A549 (cell line): ENCODE measurements at regions not wholly inside any gene's neighbourhood (a gene's known extent, or its start where the extent isn't known, plus 50 kb on each side); places are given as distances from the start of the nearest gene placed in this dataset.
A peak's percentile ranks its signal among the peaks of the same experiment; 100 is the strongest.

Experiments used
- ATAC-seq, 2 experiments: fragments of 200-7000 bp in 1 of 2; fragments of >200 bp in 1 of 2; cut with Nextera tagmentation in 1 of 2; cut with Tn5 transposase in 1 of 2; 3 replicates each; pipeline versions ENCODE4 v1.8.0 to v1.9.1; 2018 to 2020; ENCODE audit warnings: mild to moderate bottlenecking in 1 of 2, moderate library complexity in 1 of 2
- CTCF ChIA-PET: fragments of 300-600 bp; sonication (Branson Sonifier 250); formaldehyde crosslinking; extraction: SDS; loops from one replicate; lab custom pipeline; 2021; ENCODE audit warnings: antibody characterized with exemption, inconsistent platforms; lab: Yijun Ruan, JAX
- POLR2A ChIA-PET: fragments of 350-600 bp; formaldehyde crosslinking; extraction: SDS; loops from one replicate; lab custom pipeline; 2021; ENCODE audit warnings: antibody characterized with exemption, inconsistent platforms; lab: Yijun Ruan, JAX
- DNase-seq, 2 experiments: peaks; one replicate each; pipeline versions ENCODE4 v3.0.0 to v3.0.0-alpha.2; 2011 to 2016; ENCODE audit warnings: low read depth in 1 of 2, low spot score in 1 of 2
- FAIRE-seq: peaks from 2 replicates; lab custom pipeline; 2011; peaks lifted over from hg19 to GRCh38; lab: Jason Lieb, UNC
- H3K27ac ChIP-seq, 2 experiments: fragments of >200 bp; sonication (Bioruptor Twin); formaldehyde crosslinking; 3 replicates each; pipeline ENCODE4 v1.5.1; 2016 to 2017
- H3K4me1 ChIP-seq: fragments of >200 bp; sonication (Bioruptor Twin); formaldehyde crosslinking; 3 replicates; pipeline ENCODE4 v1.6.1; 2016
- H3K4me2 ChIP-seq: fragments of >200 bp; sonication (Bioruptor Twin); formaldehyde crosslinking; 3 replicates; pipeline ENCODE4 v1.6.1; 2016
- H3K4me3 ChIP-seq: fragments of >200 bp; sonication (Bioruptor Twin); formaldehyde crosslinking; 3 replicates; pipeline ENCODE4 v1.5.1; 2016
- H3K9me3 ChIP-seq: fragments of >200 bp; sonication (Bioruptor Twin); formaldehyde crosslinking; 3 replicates; pipeline ENCODE4 v1.6.1; 2016
- BHLHE40 ChIP-seq: IDR thresholded peaks from 2 replicates; pipeline ENCODE4 v1.6.1; 2012; ENCODE audit warnings: low read depth, low read length, inconsistent platforms
- CBX8 ChIP-seq: fragments of 200-600 bp; sonication (generic); IDR thresholded peaks from 2 replicates; pipeline ENCODE4 v1.6.1; 2016
- CHD2 ChIP-seq: fragments of 150-350 bp; IDR thresholded peaks from 2 replicates; pipeline ENCODE4 v1.6.1; 2014; ENCODE audit warnings: low read length; ENCODE audit not compliant: partially characterized antibody
- FOSL2 ChIP-seq, 2 experiments: fragments of 450-650 bp in 1 of 2; fragments of >200 bp in 1 of 2; sonication (Bioruptor Twin) in 1 of 2; formaldehyde crosslinking; IDR thresholded peaks; 2 replicates each; pipeline versions ENCODE4 v1.5.0 to v1.6.1; 2016 to 2020; ENCODE audit warnings: mild to moderate bottlenecking in 1 of 2, moderate library complexity in 1 of 2
- FOXS1 ChIP-seq: fragments of 250-450 bp; sonication (Bioruptor Pico); IDR thresholded peaks from 2 replicates; pipeline ENCODE4 v1.5.0; 2020; ENCODE audit warnings: mild to moderate bottlenecking, moderate library complexity
- HDAC2 ChIP-seq: fragments of 200-600 bp; sonication (generic); IDR thresholded peaks from 2 replicates; pipeline ENCODE4 v1.6.1; 2016
- HEYL ChIP-seq: fragments of 250-450 bp; sonication (Bioruptor Pico); IDR thresholded peaks from 2 replicates; pipeline ENCODE4 v1.8.0; 2021; ENCODE audit warnings: mild to moderate bottlenecking, moderate library complexity
- HOXB13 ChIP-seq: fragments of 250-450 bp; sonication (Bioruptor Pico); IDR thresholded peaks from 2 replicates; pipeline ENCODE4 v1.5.0; 2020; ENCODE audit warnings: low read depth, mild to moderate bottlenecking, moderate library complexity
- JUN ChIP-seq, 2 experiments: fragments of >200 bp; sonication (Bioruptor Twin); formaldehyde crosslinking; IDR thresholded peaks; 2 replicates in 1 of 2; 3 replicates in 1 of 2; pipeline ENCODE4 v1.6.1; 2016 to 2017
- MAZ ChIP-seq: fragments of 150-350 bp; IDR thresholded peaks from 2 replicates; pipeline ENCODE4 v1.6.1; 2014; ENCODE audit warnings: antibody characterized with exemption, low read depth, low read length, borderline replicate concordance
- MYC ChIP-seq: IDR thresholded peaks from 2 replicates; pipeline ENCODE4 v1.6.1; 2012; ENCODE audit warnings: mild to moderate bottlenecking, inconsistent platforms, low read length, improper control_type of control experiment, borderline replicate concordance
- NPAS2 ChIP-seq: fragments of 250-450 bp; sonication (Bioruptor Pico); IDR thresholded peaks from 2 replicates; pipeline ENCODE4 v1.8.0; 2022; ENCODE audit warnings: mild to moderate bottlenecking, moderate library complexity, borderline replicate concordance
- PHF8 ChIP-seq: fragments of 200-600 bp; sonication (generic); IDR thresholded peaks from 2 replicates; pipeline ENCODE4 v1.6.1; 2016; ENCODE audit warnings: low read depth, mild to moderate bottlenecking, antibody characterized with exemption, moderate library complexity, borderline replicate concordance
- POLR2A ChIP-seq: IDR thresholded peaks from 2 replicates; pipeline ENCODE4 v1.6.1; 2012; ENCODE audit warnings: mild to moderate bottlenecking, low read length
- POLR2AphosphoS2 ChIP-seq: conservative IDR thresholded peaks from 2 replicates; pipeline ENCODE4 v1.6.1; 2012; ENCODE audit warnings: low read length, improper control_type of control experiment, inconsistent platforms
- ZFP36 ChIP-seq: fragments of 450-650 bp; IDR thresholded peaks from 2 replicates; pipeline ENCODE4 v1.6.1; 2014; ENCODE audit warnings: borderline replicate concordance; ENCODE audit not compliant: partially characterized antibody
- WGBS: methylation state at CpG from one replicate; pipeline ENCODE4 v1.1.6; 2017; ENCODE audit errors: missing lambda C conversion rate; 5-methylcytosine and 5-hydroxymethylcytosine counted together
- TF ChIP-seq, protein P1 (sequence below): fragments of 250-450 bp; sonication (Bioruptor Pico); IDR thresholded peaks from 2 replicates; pipeline ENCODE4 v1.5.0; 2020; ENCODE audit warnings: low read depth, mild to moderate bottlenecking, moderate library complexity
- TF ChIP-seq, protein P2 (sequence below): fragments of >200 bp; sonication (Bioruptor Twin); formaldehyde crosslinking; IDR thresholded peaks from 2 replicates; pipeline ENCODE4 v1.6.1; 2016
- TF ChIP-seq, protein P3 (sequence below): fragments of 200-600 bp; sonication (generic); IDR thresholded peaks from 2 replicates; pipeline ENCODE4 v1.6.1; 2016; ENCODE audit warnings: antibody characterized with exemption, mild to moderate bottlenecking, moderate library complexity
- TF ChIP-seq, protein P4 (sequence below): fragments of >200 bp; sonication (Bioruptor Twin); formaldehyde crosslinking; IDR thresholded peaks from 3 replicates; pipeline ENCODE4 v1.5.1; 2016
- TF ChIP-seq, protein P5 (sequence below): fragments of 450-650 bp; IDR thresholded peaks from 2 replicates; pipeline ENCODE4 v1.6.1; 2014; ENCODE audit warnings: antibody characterized with exemption
- TF ChIP-seq, protein P6 (sequence below): IDR thresholded peaks from 2 replicates; pipeline ENCODE4 v1.6.1; 2012

DNA sequence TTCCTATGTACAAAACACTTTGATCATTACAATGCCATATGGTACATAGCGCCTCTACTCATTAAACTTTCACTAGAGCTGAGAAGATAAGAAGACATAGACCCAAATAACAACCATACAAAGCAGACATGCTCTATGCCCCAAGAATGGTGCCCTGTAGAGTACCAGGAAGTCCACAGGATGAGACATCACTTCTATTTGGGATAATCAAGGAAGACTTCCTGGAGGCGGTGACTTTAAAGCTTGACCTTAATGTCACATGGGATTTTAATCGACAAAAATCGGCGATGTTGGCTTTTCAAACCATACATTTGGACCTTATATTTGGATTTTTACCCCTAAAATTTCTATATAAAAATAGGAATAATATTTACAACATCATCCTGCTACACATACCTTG lies 224.3 kb upstream of the MAP3K1 start:
- Histone ChIP-seq H3K4me1 (no peaks in the 10 kb centered on the region), H3K9me3 (no peaks in the 10 kb centered on the region), H3K27ac (no peak overlapping the region), H3K4me2 (no peak overlapping the region), H3K4me3 (no peak overlapping the region)
- FAIRE-seq, result no peak
- TF ChIP-seq CBX8 (no peak), ZFP36 (peak; percentile 67), POLR2AphosphoS2 (no peak), FOSL2 (IDR thresholded peaks at IDR 0.05) (no peak), FOSL2 (CRISPR knock-in tag; IDR thresholded peaks at IDR 0.05) (no peak)
- TF ChIP-seq, protein P1, sequence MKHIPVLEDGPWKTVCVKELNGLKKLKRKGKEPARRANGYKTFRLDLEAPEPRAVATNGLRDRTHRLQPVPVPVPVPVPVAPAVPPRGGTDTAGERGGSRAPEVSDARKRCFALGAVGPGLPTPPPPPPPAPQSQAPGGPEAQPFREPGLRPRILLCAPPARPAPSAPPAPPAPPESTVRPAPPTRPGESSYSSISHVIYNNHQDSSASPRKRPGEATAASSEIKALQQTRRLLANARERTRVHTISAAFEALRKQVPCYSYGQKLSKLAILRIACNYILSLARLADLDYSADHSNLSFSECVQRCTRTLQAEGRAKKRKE, result no peak
- TF ChIP-seq, protein P2, sequence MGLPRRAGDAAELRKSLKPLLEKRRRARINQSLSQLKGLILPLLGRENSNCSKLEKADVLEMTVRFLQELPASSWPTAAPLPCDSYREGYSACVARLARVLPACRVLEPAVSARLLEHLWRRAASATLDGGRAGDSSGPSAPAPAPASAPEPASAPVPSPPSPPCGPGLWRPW, result no peak
- ATAC-seq, result no peak
- no peak for DNase-seq
- CTCF ChIA-PET, result no interaction called here
- WGBS, result 78% methylated on average over 5 of the region's 5 CpGs
- POLR2A ChIA-PET, result interaction anchor here (0.6 kb wide), 1 partner anchor 11 kb away, joined by 3 read pairs; no protein-coding TSS in a partner anchor

DNA sequence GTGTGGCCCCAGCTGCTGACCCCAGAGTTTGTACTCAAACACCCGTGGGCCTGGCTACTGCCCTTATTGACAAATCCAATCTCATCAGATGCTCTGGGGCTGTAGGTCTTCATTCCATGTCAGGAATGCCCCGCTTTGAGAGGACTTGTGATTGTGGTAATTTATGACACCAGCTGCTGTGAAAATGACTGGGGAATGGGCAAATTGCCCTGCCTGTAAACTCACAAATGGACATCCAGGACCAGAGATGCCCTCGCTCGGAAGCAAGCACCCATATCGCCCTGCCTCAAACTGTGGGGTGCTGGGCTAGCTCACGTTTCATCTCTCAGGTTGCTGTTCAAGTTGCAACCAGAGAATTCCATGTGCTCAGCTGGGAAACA lies 225.9 kb upstream of the MAP3K1 start:
- TF ChIP-seq NPAS2 (CRISPR knock-in tag) (no peak), BHLHE40 (no peak), JUN (IDR thresholded peaks at IDR 0.05) (no peak), FOXS1 (CRISPR knock-in tag) (no peak), ZFP36 (no peak)
- DNase-seq, result no peak
- Histone ChIP-seq H3K4me1 (no peaks in the 10 kb centered on the region), H3K9me3 (no peaks in the 10 kb centered on the region), H3K27ac (no peak overlapping the region), H3K4me3 (no peak overlapping the region), H3K4me2 (no peak overlapping the region)
- ChIA-PET CTCF (no interaction called here), POLR2A (no interaction called here)
- no peak for ATAC-seq
- WGBS, result 68% methylated on average over 5 of the region's 6 CpGs
- FAIRE-seq, result no peak

DNA sequence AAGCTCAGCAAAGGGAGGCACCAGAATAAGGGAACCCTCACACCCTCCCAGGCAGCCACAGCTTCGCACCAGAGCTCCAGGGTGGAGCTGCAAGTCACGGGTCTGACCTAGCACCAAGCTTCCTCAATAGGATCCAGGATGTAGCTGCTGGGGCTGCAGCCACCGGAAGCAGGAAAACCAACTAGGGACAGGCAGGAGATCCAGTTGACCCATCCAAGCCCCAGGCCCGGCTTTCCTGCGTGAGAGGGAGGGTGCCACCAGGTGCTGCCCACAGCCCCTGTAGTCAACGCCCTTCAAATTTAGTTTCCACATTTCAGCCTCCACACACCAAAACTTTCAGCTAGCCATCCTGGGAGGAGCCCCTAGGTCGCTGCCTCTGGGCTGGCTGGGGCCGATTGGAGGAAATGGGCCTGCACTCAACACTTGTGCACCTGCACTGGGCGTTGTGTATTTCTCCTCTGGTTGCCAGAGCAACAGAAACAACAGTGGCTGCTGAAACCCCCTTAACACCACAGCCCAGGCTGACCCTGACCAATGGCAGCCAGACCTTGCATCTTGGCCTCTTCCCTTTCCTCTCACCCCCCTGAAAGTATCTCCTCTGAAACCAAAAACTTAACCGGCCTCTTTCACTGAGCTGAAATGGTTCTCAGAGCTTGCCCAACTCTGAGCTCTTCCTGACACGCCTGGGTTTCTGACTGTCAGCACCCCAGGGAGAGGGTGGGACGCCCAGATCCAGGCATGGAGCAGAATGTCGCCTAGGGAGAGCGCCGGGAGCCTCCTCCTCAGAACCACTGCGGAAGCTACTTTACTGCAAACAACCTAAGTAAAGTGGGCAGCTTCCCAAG lies 226.5 kb upstream of the MAP3K1 start:
- POLR2A ChIA-PET, result no interaction called here
- H3K9me3 ChIP-seq, result peaks cover 3% of the 10 kb centered on the region; the same call in 1 of the 3 replicates
- CTCF ChIA-PET, result no interaction called here
- WGBS, result 73% methylated on average over 15 of the region's 16 CpGs
- no peak for FAIRE-seq
- no peak overlapping the region for H3K4me3 ChIP-seq
- no peaks in the 10 kb centered on the region for H3K4me1 ChIP-seq
- H3K27ac ChIP-seq, result no peak overlapping the region
- DNase-seq, result no peak
- no peak overlapping the region for H3K4me2 ChIP-seq
- 0 out of 6 replicates have a peak, but pooled peaks of 1 of the 2 experiments have one; percentile 22 for ATAC-seq
- TF ChIP-seq MAZ (no peak), MYC (no peak), PHF8 (no peak), HOXB13 (CRISPR knock-in tag) (no peak), CHD2 (no peak), ZFP36 (no peak), HEYL (CRISPR knock-in tag) (no peak), POLR2A (no peak), HDAC2 (no peak)
- TF ChIP-seq, protein P3, sequence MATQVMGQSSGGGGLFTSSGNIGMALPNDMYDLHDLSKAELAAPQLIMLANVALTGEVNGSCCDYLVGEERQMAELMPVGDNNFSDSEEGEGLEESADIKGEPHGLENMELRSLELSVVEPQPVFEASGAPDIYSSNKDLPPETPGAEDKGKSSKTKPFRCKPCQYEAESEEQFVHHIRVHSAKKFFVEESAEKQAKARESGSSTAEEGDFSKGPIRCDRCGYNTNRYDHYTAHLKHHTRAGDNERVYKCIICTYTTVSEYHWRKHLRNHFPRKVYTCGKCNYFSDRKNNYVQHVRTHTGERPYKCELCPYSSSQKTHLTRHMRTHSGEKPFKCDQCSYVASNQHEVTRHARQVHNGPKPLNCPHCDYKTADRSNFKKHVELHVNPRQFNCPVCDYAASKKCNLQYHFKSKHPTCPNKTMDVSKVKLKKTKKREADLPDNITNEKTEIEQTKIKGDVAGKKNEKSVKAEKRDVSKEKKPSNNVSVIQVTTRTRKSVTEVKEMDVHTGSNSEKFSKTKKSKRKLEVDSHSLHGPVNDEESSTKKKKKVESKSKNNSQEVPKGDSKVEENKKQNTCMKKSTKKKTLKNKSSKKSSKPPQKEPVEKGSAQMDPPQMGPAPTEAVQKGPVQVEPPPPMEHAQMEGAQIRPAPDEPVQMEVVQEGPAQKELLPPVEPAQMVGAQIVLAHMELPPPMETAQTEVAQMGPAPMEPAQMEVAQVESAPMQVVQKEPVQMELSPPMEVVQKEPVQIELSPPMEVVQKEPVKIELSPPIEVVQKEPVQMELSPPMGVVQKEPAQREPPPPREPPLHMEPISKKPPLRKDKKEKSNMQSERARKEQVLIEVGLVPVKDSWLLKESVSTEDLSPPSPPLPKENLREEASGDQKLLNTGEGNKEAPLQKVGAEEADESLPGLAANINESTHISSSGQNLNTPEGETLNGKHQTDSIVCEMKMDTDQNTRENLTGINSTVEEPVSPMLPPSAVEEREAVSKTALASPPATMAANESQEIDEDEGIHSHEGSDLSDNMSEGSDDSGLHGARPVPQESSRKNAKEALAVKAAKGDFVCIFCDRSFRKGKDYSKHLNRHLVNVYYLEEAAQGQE, result no peak
- TF ChIP-seq, protein P1, result no peak
- TF ChIP-seq, protein P4, sequence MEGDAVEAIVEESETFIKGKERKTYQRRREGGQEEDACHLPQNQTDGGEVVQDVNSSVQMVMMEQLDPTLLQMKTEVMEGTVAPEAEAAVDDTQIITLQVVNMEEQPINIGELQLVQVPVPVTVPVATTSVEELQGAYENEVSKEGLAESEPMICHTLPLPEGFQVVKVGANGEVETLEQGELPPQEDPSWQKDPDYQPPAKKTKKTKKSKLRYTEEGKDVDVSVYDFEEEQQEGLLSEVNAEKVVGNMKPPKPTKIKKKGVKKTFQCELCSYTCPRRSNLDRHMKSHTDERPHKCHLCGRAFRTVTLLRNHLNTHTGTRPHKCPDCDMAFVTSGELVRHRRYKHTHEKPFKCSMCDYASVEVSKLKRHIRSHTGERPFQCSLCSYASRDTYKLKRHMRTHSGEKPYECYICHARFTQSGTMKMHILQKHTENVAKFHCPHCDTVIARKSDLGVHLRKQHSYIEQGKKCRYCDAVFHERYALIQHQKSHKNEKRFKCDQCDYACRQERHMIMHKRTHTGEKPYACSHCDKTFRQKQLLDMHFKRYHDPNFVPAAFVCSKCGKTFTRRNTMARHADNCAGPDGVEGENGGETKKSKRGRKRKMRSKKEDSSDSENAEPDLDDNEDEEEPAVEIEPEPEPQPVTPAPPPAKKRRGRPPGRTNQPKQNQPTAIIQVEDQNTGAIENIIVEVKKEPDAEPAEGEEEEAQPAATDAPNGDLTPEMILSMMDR, result no peak
- TF ChIP-seq, protein P5, sequence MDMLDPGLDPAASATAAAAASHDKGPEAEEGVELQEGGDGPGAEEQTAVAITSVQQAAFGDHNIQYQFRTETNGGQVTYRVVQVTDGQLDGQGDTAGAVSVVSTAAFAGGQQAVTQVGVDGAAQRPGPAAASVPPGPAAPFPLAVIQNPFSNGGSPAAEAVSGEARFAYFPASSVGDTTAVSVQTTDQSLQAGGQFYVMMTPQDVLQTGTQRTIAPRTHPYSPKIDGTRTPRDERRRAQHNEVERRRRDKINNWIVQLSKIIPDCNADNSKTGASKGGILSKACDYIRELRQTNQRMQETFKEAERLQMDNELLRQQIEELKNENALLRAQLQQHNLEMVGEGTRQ, result no peak
- TF ChIP-seq, protein P6, sequence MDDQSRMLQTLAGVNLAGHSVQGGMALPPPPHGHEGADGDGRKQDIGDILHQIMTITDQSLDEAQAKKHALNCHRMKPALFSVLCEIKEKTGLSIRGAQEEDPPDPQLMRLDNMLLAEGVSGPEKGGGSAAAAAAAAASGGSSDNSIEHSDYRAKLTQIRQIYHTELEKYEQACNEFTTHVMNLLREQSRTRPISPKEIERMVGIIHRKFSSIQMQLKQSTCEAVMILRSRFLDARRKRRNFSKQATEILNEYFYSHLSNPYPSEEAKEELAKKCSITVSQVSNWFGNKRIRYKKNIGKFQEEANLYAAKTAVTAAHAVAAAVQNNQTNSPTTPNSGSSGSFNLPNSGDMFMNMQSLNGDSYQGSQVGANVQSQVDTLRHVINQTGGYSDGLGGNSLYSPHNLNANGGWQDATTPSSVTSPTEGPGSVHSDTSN, result no peak
